HT-29 (cell line): ENCODE measurements at regions not wholly inside any gene's neighbourhood (a gene's known extent, or its start where the extent isn't known, plus 50 kb on each side); places are given as distances from the start of the nearest gene placed in this dataset.
"Not testable (repeated sequence)": the region's sequence is repeated elsewhere in the genome, so short reads cannot be mapped to it uniquely, and the experiment has no call there.

Source experiments
- DNase-seq: peaks from one replicate; pipeline ENCODE4 v3.0.0-alpha.2; 2015; ENCODE audit warnings: low spot score

GRCh38 chr6:114940181-114940580 is 597.4 kb upstream of the HS3ST5 start:
- DNase-seq = no peak

GRCh38 chr6:114939630-114940029 is 596.8 kb upstream of the HS3ST5 start:
- no peak for DNase-seq

GRCh38 chr6:114936080-114936479 is 593.3 kb upstream of the HS3ST5 start:
- no peak for DNase-seq

GRCh38 chr6:114934079-114934478 is 591.3 kb upstream of the HS3ST5 start:
- no peak for DNase-seq

- DNase-seq = not testable (repeated sequence)
These were observed 585.9 kb upstream of the HS3ST5 start for GRCh38 chr6:114928731-114929130.

GRCh38 chr6:114906096-114906495 is 563.3 kb upstream of the HS3ST5 start:
- no peak for DNase-seq

- DNase-seq = no peak
These were observed 554.7 kb upstream of the HS3ST5 start for GRCh38 chr6:114897536-114897935.

- DNase-seq = no peak
These were observed 549.4 kb upstream of the HS3ST5 start for GRCh38 chr6:114892211-114892610.

GRCh38 chr6:114888241-114888640 is 545.4 kb upstream of the HS3ST5 start:
- no peak for DNase-seq

GRCh38 chr6:114886670-114887436 is 544.0 kb upstream of the HS3ST5 start:
- no peak for DNase-seq

GRCh38 chr6:114879693-114880092 is 536.9 kb upstream of the HS3ST5 start:
- DNase-seq = no peak

- DNase-seq = no peak
These were observed 535.3 kb upstream of the HS3ST5 start for GRCh38 chr6:114878091-114878490.

GRCh38 chr6:114874410-114874809 is 531.6 kb upstream of the HS3ST5 start:
- no peak for DNase-seq

- not testable (repeated sequence) for DNase-seq
These were observed 522.7 kb upstream of the HS3ST5 start for GRCh38 chr6:114865506-114865905.

GRCh38 chr6:114863610-114864009 is 520.8 kb upstream of the HS3ST5 start:
- DNase-seq = no peak

- no peak for DNase-seq
These were observed 520.0 kb upstream of the HS3ST5 start for GRCh38 chr6:114862819-114863218.

GRCh38 chr6:114862064-114862463 is 519.2 kb upstream of the HS3ST5 start:
- DNase-seq = no peak

GRCh38 chr6:114844359-114844758 is 501.5 kb upstream of the HS3ST5 start:
- no peak for DNase-seq

- no peak for DNase-seq
These were observed 496.2 kb upstream of the HS3ST5 start for GRCh38 chr6:114839019-114839418.

- DNase-seq = no peak
These were observed 490.4 kb upstream of the HS3ST5 start for GRCh38 chr6:114833211-114833610.

GRCh38 chr6:114830515-114830914 is 487.7 kb upstream of the HS3ST5 start:
- DNase-seq = no peak

- no peak for DNase-seq
These were observed 484.3 kb upstream of the HS3ST5 start for GRCh38 chr6:114827135-114827534.

GRCh38 chr6:114824409-114824808 is 481.6 kb upstream of the HS3ST5 start:
- no peak for DNase-seq

- DNase-seq = no peak
These were observed 473.9 kb upstream of the HS3ST5 start for GRCh38 chr6:114816678-114817077.
